Breast epithelium (tissue), 4 donors: ENCODE measurements at regions not wholly inside any gene's neighbourhood (a gene's known extent, or its start where the extent isn't known, plus 50 kb on each side); places are given as distances from the start of the nearest gene placed in this dataset.

Experiments
- DNase-seq, 2 donors: peaks; one replicate each; pipeline ENCODE4 v3.0.0-alpha.2; 2019; ENCODE audit warnings: low spot score in 2 of 2
- H3K27ac ChIP-seq, 2 donors: fragments of 200-600 bp; sonication (generic) in 1 of 2; one replicate each; pipeline ENCODE4 v1.5.1; 2016 to 2019; ENCODE audit warnings: mild to moderate bottlenecking in 1 of 2
- H3K27me3 ChIP-seq, 2 donors: fragments of 200-600 bp; sonication (generic) in 1 of 2; one replicate each; pipeline versions ENCODE4 v1.5.1 to v1.6.0; 2017 to 2019; ENCODE audit warnings: control low read depth in 1 of 2, mild to moderate bottlenecking in 1 of 2
- H3K36me3 ChIP-seq: fragments of 200-600 bp; one replicate; pipeline ENCODE4 v1.5.1; 2019
- H3K4me1 ChIP-seq, 2 donors: fragments of 200-600 bp; sonication (generic); one replicate each; pipeline ENCODE4 v1.5.1; 2016 to 2019; ENCODE audit warnings: control low read depth in 1 of 2
- H3K4me3 ChIP-seq, 3 donors: fragments of 200-600 bp; sonication (generic); 1 replicate in 2 of 3; 2 replicates in 1 of 3; pipeline ENCODE4 v1.5.1; 2016 to 2019; ENCODE audit warnings: mild to moderate bottlenecking in 3 of 3, moderate library complexity in 2 of 3
- H3K9me3 ChIP-seq, 2 donors: fragments of 200-600 bp; sonication (generic) in 1 of 2; one replicate each; pipeline ENCODE4 v1.5.1; 2016 to 2019; ENCODE audit warnings: control low read depth in 1 of 2
- POLR2A ChIP-seq: fragments of 450-650 bp; IDR thresholded peaks from one replicate; pipeline ENCODE4 v1.6.1; 2016; ENCODE audit warnings: antibody characterized with exemption, mild to moderate bottlenecking, moderate library complexity
- POLR2AphosphoS5 ChIP-seq, 3 donors: sonication (generic); formaldehyde crosslinking; IDR thresholded peaks; one replicate each; pipeline ENCODE4 v1.6.1; 2017; ENCODE audit warnings: antibody characterized with exemption in 3 of 3
- intact Hi-C: fragments of 100-400 bp; cut with DNase I; formaldehyde crosslinking; loops from one replicate; pipeline ENCODE4 v1.15.1; 2023; ENCODE audit warnings: low total_unique reads
- TF ChIP-seq, protein P1 (sequence below), 3 donors: fragments of 450-650 bp; IDR thresholded peaks; one replicate each; pipeline ENCODE4 v1.5.1; 2016 to 2017; ENCODE audit warnings: antibody characterized with exemption in 3 of 3, mild to moderate bottlenecking in 3 of 3, moderate library complexity in 3 of 3

DNA sequence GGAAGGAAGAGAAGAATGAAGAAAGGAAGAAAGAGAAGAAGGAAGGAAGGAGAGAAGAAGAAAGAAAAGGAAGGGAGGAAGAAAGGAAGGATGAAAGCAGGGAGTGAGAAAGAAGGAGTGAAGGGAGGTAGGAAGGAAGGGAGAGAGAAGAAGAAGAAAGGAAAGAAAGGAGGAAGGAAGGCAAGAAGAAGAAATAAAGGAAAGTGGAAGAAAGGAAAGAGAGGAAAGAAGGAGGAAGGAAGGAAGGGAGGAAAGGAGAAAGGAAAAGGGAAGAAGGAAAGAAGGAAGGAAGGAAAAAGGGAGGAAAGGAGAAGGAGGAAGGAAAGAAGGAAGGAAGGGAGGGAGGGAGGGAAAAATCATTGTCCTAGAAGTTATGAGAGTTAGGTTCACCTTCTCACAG, 696.6 kb upstream of the TMEM132C start:
- Histone ChIP-seq H3K36me3 (no peaks in the 10 kb centered on the region), H3K4me3 (no peak overlapping the region), H3K4me1 (no peaks in the 10 kb centered on the region), H3K27ac (no peak overlapping the region), H3K27me3 (peaks cover 0 to 2% of the 10 kb centered on the region in 2 donors), H3K9me3 (no peaks in the 10 kb centered on the region)
- intact Hi-C loops, result no loop called here
- no peak for TF ChIP-seq POLR2AphosphoS5 (IDR thresholded peaks at IDR 0.05)
- TF ChIP-seq, protein P1, sequence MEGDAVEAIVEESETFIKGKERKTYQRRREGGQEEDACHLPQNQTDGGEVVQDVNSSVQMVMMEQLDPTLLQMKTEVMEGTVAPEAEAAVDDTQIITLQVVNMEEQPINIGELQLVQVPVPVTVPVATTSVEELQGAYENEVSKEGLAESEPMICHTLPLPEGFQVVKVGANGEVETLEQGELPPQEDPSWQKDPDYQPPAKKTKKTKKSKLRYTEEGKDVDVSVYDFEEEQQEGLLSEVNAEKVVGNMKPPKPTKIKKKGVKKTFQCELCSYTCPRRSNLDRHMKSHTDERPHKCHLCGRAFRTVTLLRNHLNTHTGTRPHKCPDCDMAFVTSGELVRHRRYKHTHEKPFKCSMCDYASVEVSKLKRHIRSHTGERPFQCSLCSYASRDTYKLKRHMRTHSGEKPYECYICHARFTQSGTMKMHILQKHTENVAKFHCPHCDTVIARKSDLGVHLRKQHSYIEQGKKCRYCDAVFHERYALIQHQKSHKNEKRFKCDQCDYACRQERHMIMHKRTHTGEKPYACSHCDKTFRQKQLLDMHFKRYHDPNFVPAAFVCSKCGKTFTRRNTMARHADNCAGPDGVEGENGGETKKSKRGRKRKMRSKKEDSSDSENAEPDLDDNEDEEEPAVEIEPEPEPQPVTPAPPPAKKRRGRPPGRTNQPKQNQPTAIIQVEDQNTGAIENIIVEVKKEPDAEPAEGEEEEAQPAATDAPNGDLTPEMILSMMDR (IDR thresholded peaks at IDR 0.05), result no peak
- TF ChIP-seq POLR2A, result no peak
- no peak for DNase-seq

GRCh38 chr12:127570793-127571360, 696.1 kb upstream of the TMEM132C start:
- Histone ChIP-seq H3K4me3 (no peak overlapping the region), H3K27ac (no peak overlapping the region), H3K4me1 (no peaks in the 10 kb centered on the region), H3K27me3 (peaks cover 0 to 4% of the 10 kb centered on the region in 2 donors), H3K9me3 (no peaks in the 10 kb centered on the region), H3K36me3 (no peaks in the 10 kb centered on the region)
- DNase-seq, result no peak
- TF ChIP-seq POLR2AphosphoS5 (IDR thresholded peaks at IDR 0.05) (no peak), POLR2A (no peak)
- TF ChIP-seq, protein P1 (IDR thresholded peaks at IDR 0.05), result no peak
- intact Hi-C loops, result no loop called here

DNA sequence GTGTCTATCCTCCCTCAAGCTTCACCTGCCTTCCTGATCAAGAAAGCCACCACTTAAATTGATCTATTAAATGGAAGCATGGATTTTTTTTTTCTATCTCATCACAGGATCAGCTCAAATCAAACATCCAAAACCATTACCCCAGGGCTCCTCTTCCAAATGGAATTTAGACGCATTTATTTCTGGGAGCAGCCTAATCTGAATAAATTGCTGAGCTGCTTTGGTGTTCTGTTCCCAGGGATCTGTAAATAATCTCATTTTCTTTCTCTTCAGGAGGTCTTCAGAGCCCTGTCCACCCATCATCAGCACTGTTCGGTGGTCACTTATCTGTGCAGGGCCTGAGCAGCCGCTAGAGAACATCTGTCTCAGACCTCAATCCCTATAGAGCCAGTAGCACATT, 695.4 kb upstream of the TMEM132C start:
- intact Hi-C loops, result no loop called here
- H3K27ac ChIP-seq, result no peak overlapping the region
- TF ChIP-seq POLR2AphosphoS5 (IDR thresholded peaks at IDR 0.05) (no peak), POLR2A (no peak)
- TF ChIP-seq, protein P1 (IDR thresholded peaks at IDR 0.05), result no peak
- no peaks in the 10 kb centered on the region for H3K36me3 ChIP-seq
- no peak overlapping the region for H3K4me3 ChIP-seq
- no peak for DNase-seq
- H3K27me3 ChIP-seq, result peaks cover 0 to 4% of the 10 kb centered on the region in 2 donors
- H3K9me3 ChIP-seq, result no peaks in the 10 kb centered on the region
- H3K4me1 ChIP-seq, result no peaks in the 10 kb centered on the region

- DNase-seq, result no peak
- Histone ChIP-seq H3K4me3 (no peak overlapping the region), H3K4me1 (no peaks in the 10 kb centered on the region), H3K27ac (no peak overlapping the region), H3K27me3 (peaks cover 0 to 4% of the 10 kb centered on the region in 2 donors), H3K9me3 (no peaks in the 10 kb centered on the region), H3K36me3 (no peaks in the 10 kb centered on the region)
- intact Hi-C loops, result no loop called here
- no peak for TF ChIP-seq POLR2A
- TF ChIP-seq POLR2AphosphoS5 (IDR thresholded peaks at IDR 0.05), result no peak
- TF ChIP-seq, protein P1 (IDR thresholded peaks at IDR 0.05), result no peak
Observed at GRCh38 chr12:127579446-127579845, 687.5 kb upstream of the TMEM132C start.

DNA sequence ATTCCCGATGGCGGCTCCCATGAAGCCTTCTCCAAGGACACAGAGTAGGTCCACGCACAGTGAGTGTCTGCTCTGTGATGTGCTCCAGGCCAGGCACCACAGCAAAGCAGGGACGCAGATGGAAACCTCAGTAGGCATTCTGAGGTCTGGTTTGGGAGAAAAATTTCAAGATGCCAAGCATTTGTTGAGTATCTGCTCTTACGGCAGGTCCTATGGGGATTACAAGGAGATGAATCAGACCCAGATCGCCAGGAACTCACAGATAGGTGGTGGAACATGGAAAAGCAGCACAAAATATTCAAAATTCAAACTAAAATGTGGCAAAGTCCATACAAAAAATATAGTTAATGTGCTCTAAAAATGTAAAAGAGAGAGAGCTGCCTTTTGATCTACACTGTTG, 684.9 kb upstream of the TMEM132C start:
- no peak for TF ChIP-seq POLR2A
- TF ChIP-seq POLR2AphosphoS5 (IDR thresholded peaks at IDR 0.05), result no peak
- TF ChIP-seq, protein P1 (IDR thresholded peaks at IDR 0.05), result no peak
- no peak overlapping the region for H3K27ac ChIP-seq
- intact Hi-C loops, result no loop called here
- peaks cover 0 to 12% of the 10 kb centered on the region in 2 donors for H3K9me3 ChIP-seq
- H3K4me1 ChIP-seq, result no peaks in the 10 kb centered on the region
- no peak for DNase-seq
- no peaks in the 10 kb centered on the region for H3K27me3 ChIP-seq
- no peaks in the 10 kb centered on the region for H3K36me3 ChIP-seq
- no peak overlapping the region for H3K4me3 ChIP-seq
